ENCODE measurements at regions not wholly inside any gene's neighbourhood (a gene's known extent, or its start where the extent isn't known, plus 50 kb on each side); places are given as distances from the start of the nearest gene placed in this dataset.

DNA sequence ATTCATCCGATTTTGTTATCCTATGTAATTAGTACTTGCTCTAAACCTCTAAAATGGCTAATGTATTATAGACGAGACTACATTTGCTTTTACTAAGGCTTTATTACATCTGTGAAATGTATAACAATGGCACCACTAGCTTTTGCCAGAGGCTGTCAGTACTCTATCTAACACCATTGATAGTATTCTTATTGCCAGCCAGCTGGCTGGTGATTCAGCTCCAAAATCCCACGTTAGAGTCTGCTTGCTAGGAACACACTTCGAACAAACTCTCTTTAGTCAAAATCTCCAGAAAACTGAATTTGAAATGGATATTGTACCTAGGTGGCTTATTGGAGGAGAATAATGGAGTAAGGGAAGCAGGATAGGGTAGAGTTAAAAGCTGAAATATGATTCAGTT, 839.2 kb downstream of the SLC6A15 start:
- CTCF ChIA-PET (ENCODE audit: partially characterized antibody), result interaction anchor here (1.5 kb wide), 1 partner anchor 424 kb away, joined by 3 read pairs; no protein-coding TSS in a partner anchor
- DNase-seq (ENCODE audit: low read depth in 1 of 2, low spot score in 2 of 2) (no peak), FAIRE-seq (no peak)
- no peak overlapping the region for H2BK15ac ChIP-seq (ENCODE audit: low read length)
- H3K14ac ChIP-seq (ENCODE audit: insufficient read length), result no peak overlapping the region
- POLR2A ChIA-PET (ENCODE audit: partially characterized antibody), result no interaction called here
- no peak overlapping the region for H3K27ac ChIP-seq (ENCODE audit: low read depth, low read length)
- no peak overlapping the region for H2AK5ac ChIP-seq (ENCODE audit: low read depth, low read length)
- no peaks in the 10 kb centered on the region for H3K27me3 ChIP-seq (replicated peaks in 1 of 4; ENCODE audit: control insufficient read depth in 3 of 4, extremely low read depth in 1 of 4, insufficient read depth in 3 of 4, low read length in 3 of 4)
- H3K56ac ChIP-seq (replicated peaks; ENCODE audit: insufficient read length, low read depth, low read length), result no peak overlapping the region
- H3K79me1 ChIP-seq (ENCODE audit: low read depth, low read length), result no peaks in the 10 kb centered on the region
- H3K18ac ChIP-seq (ENCODE audit: extremely low read depth, low read length), result no peak overlapping the region
- H2BK5ac ChIP-seq (ENCODE audit: low read depth, low read length), result no peak overlapping the region
- H2BK20ac ChIP-seq (ENCODE audit: low read length), result no peak overlapping the region
- no peaks in the 10 kb centered on the region for H3K9me3 ChIP-seq (ENCODE audit: insufficient read depth in 2 of 2, low read depth in 1 of 2, low read length in 1 of 2)
- H4K8ac ChIP-seq (ENCODE audit: extremely low read depth, insufficient read depth, low read length), result no peak overlapping the region
- no peak overlapping the region for H3K4ac ChIP-seq (replicated peaks; ENCODE audit: insufficient read length, low read depth, low read length)
- no peak overlapping the region for H3K9ac ChIP-seq (replicated peaks in 1 of 4; ENCODE audit: extremely low read depth in 1 of 4, low read depth in 3 of 4, low read length in 3 of 4)
- no peaks in the 10 kb centered on the region for H3K36me3 ChIP-seq (ENCODE audit: control insufficient read depth in 2 of 4, insufficient read depth in 4 of 4, low read length in 3 of 4)
- H3K4me2 ChIP-seq (ENCODE audit: insufficient read depth in 1 of 2, low read depth in 2 of 2, low read length in 2 of 2), result no peak overlapping the region
- H3K23me2 ChIP-seq (ENCODE audit: low read depth, low read length), result no peaks in the 10 kb centered on the region
- H4K20me1 ChIP-seq (replicated peaks in 1 of 2; ENCODE audit: control insufficient read depth in 1 of 2, insufficient read depth in 2 of 2, low read length in 2 of 2), result no peaks in the 10 kb centered on the region
- H4K91ac ChIP-seq (replicated peaks; ENCODE audit: insufficient read length, low read length), result no peak overlapping the region
- H3K4me3 ChIP-seq (ENCODE audit: extremely low read depth in 1 of 4, insufficient read depth in 2 of 4, low read depth in 3 of 4, low read length in 4 of 4), result no peak overlapping the region
- WGBS, 2 experiments (ENCODE audit: extremely low coverage in 1 of 2, insufficient coverage in 1 of 2, insufficient read length in 1 of 2, insufficient replicate concordance in 2 of 2, low coverage in 1 of 2, low lambda C conversion rate in 2 of 2, missing lambda C conversion rate in 1 of 2), result 94% methylated on average over 4 of the region's 4 CpGs; no CpG with 5 or more reads in 1 of the 2 experiments
- H4K5ac ChIP-seq (ENCODE audit: insufficient read length, low read depth, low read length), result no peak overlapping the region
- no peaks in the 10 kb centered on the region for H3K4me1 ChIP-seq (replicated peaks in 1 of 4; ENCODE audit: control insufficient read depth in 3 of 4, insufficient read depth in 4 of 4, low read length in 3 of 4)
- no peak overlapping the region for H3K23ac ChIP-seq (ENCODE audit: insufficient read length)
- no peak overlapping the region for H2BK120ac ChIP-seq (replicated peaks; ENCODE audit: low read depth, low read length)
- H2AFZ ChIP-seq (ENCODE audit: low read length), result no peak overlapping the region
- H2BK12ac ChIP-seq (ENCODE audit: low read depth, low read length), result no peak overlapping the region
- H3K79me2 ChIP-seq (ENCODE audit: control insufficient read depth in 1 of 2, insufficient read depth in 2 of 2, low read length in 2 of 2), result no peaks in the 10 kb centered on the region
- TF ChIP-seq NANOG (IDR thresholded peaks at IDR 0.05; ENCODE audit: insufficient read depth, low read depth, low read length, poor library complexity, severe bottlenecking), result no peak
- no peak for TF ChIP-seq PHF8 (conservative IDR thresholded peaks at IDR 0.05; ENCODE audit: low read depth, low read length)
- no peak for TF ChIP-seq EP300 (IDR thresholded peaks at IDR 0.05; ENCODE audit: borderline replicate concordance in 1 of 2, low read depth in 2 of 2, low read length in 2 of 2)
- TF ChIP-seq MAFK (IDR thresholded peaks at IDR 0.05; ENCODE audit: low read depth, low read length), result no peak
- TF ChIP-seq BCL11A (IDR thresholded peaks at IDR 0.05; ENCODE audit: low read depth in 2 of 2, low read length in 2 of 2), result no peak
- TF ChIP-seq, protein P1, sequence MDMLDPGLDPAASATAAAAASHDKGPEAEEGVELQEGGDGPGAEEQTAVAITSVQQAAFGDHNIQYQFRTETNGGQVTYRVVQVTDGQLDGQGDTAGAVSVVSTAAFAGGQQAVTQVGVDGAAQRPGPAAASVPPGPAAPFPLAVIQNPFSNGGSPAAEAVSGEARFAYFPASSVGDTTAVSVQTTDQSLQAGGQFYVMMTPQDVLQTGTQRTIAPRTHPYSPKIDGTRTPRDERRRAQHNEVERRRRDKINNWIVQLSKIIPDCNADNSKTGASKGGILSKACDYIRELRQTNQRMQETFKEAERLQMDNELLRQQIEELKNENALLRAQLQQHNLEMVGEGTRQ (IDR thresholded peaks at IDR 0.05; ENCODE audit: low read length), result no peak
- TF ChIP-seq GABPA (IDR thresholded peaks at IDR 0.05; ENCODE audit: borderline replicate concordance, insufficient read depth, low read length), result no peak
- no peak for TF ChIP-seq SP1 (IDR thresholded peaks at IDR 0.05; ENCODE audit: low read depth, low read length)
- TF ChIP-seq TAF1 (IDR thresholded peaks at IDR 0.05; ENCODE audit: low read depth, low read length), result no peak
- TF ChIP-seq SIRT6 (IDR thresholded peaks at IDR 0.05; ENCODE audit: low read length), result no peak
- no peak for TF ChIP-seq POLR2AphosphoS5 (IDR thresholded peaks at IDR 0.05; ENCODE audit: low read depth, low read length)
- no peak for TF ChIP-seq BACH1 (IDR thresholded peaks at IDR 0.05; ENCODE audit: low read length)
- no peak for TF ChIP-seq TAF7 (optimal IDR thresholded peaks at IDR 0.05; ENCODE audit: borderline replicate concordance, low read depth, low read length)
- TF ChIP-seq JUN (IDR thresholded peaks at IDR 0.05; ENCODE audit: low read depth, low read length), result no peak

Measured in H1 (cell line).